HEK293T (cell line): ENCODE measurements at regions not wholly inside any gene's neighbourhood (a gene's known extent, or its start where the extent isn't known, plus 50 kb on each side); places are given as distances from the start of the nearest gene placed in this dataset.

Source experiments
- ARNT ChIP-seq: fragments of 450-650 bp; IDR thresholded peaks from 2 replicates; pipeline ENCODE4 v1.6.1; 2017; ENCODE audit warnings: mild to moderate bottlenecking
- BHLHE40 ChIP-seq: fragments of 450-650 bp; IDR thresholded peaks from 2 replicates; pipeline ENCODE4 v1.6.1; 2016; ENCODE audit warnings: mild to moderate bottlenecking, moderate library complexity, borderline replicate concordance
- CTBP1 ChIP-seq: fragments of 450-650 bp; IDR thresholded peaks from 2 replicates; pipeline ENCODE4 v1.6.1; 2016; ENCODE audit warnings: borderline replicate concordance
- FOXK2 ChIP-seq: fragments of 450-650 bp; IDR thresholded peaks from 2 replicates; pipeline ENCODE4 v1.6.1; 2016; ENCODE audit warnings: mild to moderate bottlenecking
- FOXM1 ChIP-seq: fragments of 450-650 bp; IDR thresholded peaks from 2 replicates; pipeline ENCODE4 v1.6.1; 2017; ENCODE audit warnings: mild to moderate bottlenecking, borderline replicate concordance
- HDGF ChIP-seq: fragments of 450-650 bp; IDR thresholded peaks from 2 replicates; pipeline ENCODE4 v1.6.1; 2017; ENCODE audit warnings: antibody characterized with exemption, borderline replicate concordance
- LEF1 ChIP-seq: fragments of 450-650 bp; IDR thresholded peaks from 2 replicates; pipeline ENCODE4 v1.6.1; 2017; ENCODE audit warnings: mild to moderate bottlenecking, borderline replicate concordance
- SP1 ChIP-seq: fragments of 450-650 bp; IDR thresholded peaks from 2 replicates; pipeline ENCODE4 v1.6.1; 2017
- SUZ12 ChIP-seq: fragments of 450-650 bp; IDR thresholded peaks from 2 replicates; pipeline ENCODE4 v1.6.1; 2016; ENCODE audit warnings: mild to moderate bottlenecking
- TARDBP ChIP-seq: fragments of 450-650 bp; IDR thresholded peaks from 2 replicates; pipeline ENCODE4 v1.6.1; 2016
- TF ChIP-seq, protein P1 (sequence below): fragments of 450-650 bp; IDR thresholded peaks from 2 replicates; pipeline ENCODE4 v1.6.1; 2016

DNA sequence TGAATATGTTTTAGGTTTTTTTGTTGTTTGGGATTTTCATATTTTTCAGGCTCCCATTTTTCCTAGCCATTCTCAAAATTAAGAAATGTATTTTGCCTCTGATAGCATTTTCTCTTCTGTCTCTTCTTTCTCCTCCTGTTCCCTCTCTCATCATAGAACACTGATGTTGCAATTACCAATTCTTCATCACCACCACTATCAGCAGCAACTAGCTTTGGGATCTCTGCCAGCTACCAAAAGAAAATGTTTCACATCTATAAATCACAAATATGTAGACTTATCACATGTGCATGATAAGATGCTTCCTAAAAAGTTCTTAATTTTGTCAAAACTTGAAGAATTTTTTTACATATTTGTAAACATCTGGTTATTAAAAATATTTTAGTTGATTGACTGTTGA is 887.1 kb downstream of the MAT2B start:
- TF ChIP-seq HDGF: no peak
- no peak for TF ChIP-seq TARDBP
- TF ChIP-seq LEF1: no peak
- TF ChIP-seq, protein P1, sequence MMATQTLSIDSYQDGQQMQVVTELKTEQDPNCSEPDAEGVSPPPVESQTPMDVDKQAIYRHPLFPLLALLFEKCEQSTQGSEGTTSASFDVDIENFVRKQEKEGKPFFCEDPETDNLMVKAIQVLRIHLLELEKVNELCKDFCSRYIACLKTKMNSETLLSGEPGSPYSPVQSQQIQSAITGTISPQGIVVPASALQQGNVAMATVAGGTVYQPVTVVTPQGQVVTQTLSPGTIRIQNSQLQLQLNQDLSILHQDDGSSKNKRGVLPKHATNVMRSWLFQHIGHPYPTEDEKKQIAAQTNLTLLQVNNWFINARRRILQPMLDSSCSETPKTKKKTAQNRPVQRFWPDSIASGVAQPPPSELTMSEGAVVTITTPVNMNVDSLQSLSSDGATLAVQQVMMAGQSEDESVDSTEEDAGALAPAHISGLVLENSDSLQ: no peak
- no peak for TF ChIP-seq FOXM1
- TF ChIP-seq BHLHE40: no peak
- TF ChIP-seq SP1: no peak
- no peak for TF ChIP-seq SUZ12
- TF ChIP-seq FOXK2: no peak
- TF ChIP-seq ARNT: no peak
- TF ChIP-seq CTBP1: no peak
